HG03025 (cell line): ENCODE measurements at regions not wholly inside any gene's neighbourhood (a gene's known extent, or its start where the extent isn't known, plus 50 kb on each side); places are given as distances from the start of the nearest gene placed in this dataset.

Experiments used
- ATAC-seq: cut with Tn5 transposase; IDR thresholded peaks from one replicate; pipeline ENCODE4 v1.9.1; 2021; ENCODE audit warnings: mild to moderate bottlenecking, moderate library complexity; ENCODE audit not compliant: unreplicated experiment, low FRiP score

DNA sequence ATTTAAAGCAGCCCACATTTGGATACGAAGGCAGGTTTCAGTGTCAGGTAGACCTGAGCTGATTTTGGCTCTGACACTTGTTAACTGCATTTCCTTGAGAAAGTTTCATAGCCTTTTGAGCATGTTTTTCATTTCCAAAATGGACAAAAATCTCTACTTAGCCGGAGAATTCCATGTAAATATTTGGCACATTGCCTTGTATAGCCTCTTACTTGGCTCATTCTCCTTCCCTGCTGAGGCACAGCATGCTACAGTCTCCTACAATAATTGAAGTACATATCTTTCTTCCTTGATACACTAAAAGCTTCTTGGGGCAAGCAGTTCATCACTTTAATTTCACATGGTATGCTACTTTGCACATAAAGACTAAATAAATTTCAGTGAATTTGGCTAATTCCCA lies 772.2 kb upstream of the CHAC2 start:
- ATAC-seq = no peak

GRCh38 chr2:52976143-52976949 lies 791.3 kb upstream of the CHAC2 start:
- no peak for ATAC-seq

DNA sequence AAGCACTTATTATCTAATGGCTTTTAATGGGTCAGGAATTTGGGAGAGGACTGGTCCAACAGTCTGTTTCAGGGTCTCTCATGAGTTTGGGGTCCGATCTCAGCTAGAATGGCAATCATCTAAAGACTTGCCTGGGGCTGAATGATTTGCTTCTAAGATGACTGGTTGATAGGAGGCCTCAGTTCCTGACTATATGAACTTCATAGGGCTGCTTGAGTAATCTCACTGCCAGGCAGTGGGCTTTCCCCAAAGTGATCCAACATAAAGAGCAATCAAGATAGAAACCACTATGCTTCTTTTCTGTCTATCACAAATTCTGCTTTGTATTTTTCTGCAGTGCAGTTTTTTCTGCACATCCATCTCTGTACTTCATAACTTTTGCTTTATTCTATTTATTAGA lies 793.5 kb upstream of the CHAC2 start:
- no peak for ATAC-seq

DNA sequence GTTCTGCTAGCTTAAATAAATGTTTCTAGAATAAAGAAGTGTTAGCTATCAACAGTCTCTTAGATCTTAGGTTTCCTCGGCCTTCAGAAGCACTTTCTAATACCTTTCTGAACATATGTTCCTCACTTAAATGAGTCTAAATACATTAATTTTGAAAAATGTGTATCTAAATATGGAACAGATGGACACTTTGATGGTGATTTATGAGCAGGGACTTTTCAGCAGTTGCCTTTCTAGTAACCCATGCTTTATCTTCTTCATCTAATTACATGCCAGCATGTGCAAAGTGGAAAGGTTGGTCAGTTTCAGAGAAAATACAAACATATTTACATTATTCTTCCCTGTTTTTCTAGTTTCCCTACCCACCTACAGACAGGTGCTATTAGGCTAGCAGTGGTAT lies 797.0 kb upstream of the CHAC2 start:
- no peak for ATAC-seq

- ATAC-seq = no peak
These were observed 799.6 kb upstream of the CHAC2 start for GRCh38 chr2:52968043-52968442.

DNA sequence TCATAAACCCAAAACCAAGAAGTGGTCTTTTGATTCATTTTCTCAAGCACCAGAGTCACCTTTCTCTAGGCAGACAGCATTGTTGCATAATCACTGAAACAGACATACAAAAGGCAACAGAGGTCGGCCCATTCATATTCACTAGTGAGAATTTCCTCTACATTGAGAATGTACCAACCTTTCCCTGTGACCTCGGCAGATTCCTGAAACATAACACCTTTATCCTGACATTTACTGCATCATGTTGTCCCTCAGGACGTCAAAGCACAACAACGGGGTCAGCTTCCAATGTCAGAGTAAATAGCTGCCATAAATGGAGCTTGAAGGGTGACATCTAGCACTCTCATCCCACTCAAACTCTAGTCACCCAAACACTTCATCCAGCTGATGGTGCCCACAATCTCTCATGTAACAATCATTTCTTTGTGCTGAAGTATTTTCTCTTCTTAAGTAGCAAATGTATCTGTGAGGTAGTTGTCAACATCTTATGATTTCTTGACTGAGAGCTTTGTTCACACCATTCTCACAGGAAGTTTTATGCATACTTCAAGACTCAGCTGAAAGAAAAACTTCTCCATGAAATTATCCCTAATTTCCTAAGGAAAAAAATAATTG lies 802.6 kb upstream of the CHAC2 start:
- no peak for ATAC-seq

DNA sequence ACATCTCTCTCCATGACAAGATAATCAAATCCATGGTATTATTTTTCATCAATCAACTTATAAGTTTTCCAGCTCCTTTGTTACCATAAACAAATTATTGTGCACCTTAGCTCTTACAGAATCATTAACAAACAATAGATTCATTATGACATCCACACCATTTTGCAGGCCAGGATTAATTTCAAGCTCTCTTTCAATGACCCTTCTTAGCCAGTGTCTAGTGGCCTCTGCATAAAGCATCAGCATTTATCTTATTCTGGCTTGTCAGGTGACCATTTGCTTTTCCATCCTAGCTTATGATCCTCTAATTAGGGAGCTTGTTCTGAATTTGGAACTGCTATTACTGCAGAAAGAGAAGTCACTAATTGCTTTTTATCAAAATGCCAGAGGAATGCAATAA lies 806.2 kb upstream of the CHAC2 start:
- ATAC-seq = no peak

DNA sequence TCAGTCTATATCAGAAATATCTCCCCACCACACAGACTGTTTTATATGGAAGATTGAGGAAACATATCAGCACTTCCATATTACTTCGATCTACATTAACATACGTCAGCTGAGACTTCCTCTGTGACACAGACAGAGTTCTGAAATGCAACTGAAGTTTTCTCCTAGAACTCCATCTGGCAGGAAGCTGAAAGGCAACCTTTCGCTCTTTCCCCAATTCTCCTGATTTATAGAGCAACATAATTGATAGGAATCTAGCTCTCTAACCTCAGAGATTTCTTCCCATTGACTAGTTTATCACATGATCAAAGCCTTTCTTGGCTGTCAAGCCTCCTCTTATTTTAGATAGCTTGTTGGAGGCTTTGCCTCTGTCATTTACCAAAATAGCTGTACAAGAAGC lies 806.7 kb upstream of the CHAC2 start:
- ATAC-seq = no peak

GRCh38 chr2:52959801-52960200 lies 807.8 kb upstream of the CHAC2 start:
- ATAC-seq = no peak

DNA sequence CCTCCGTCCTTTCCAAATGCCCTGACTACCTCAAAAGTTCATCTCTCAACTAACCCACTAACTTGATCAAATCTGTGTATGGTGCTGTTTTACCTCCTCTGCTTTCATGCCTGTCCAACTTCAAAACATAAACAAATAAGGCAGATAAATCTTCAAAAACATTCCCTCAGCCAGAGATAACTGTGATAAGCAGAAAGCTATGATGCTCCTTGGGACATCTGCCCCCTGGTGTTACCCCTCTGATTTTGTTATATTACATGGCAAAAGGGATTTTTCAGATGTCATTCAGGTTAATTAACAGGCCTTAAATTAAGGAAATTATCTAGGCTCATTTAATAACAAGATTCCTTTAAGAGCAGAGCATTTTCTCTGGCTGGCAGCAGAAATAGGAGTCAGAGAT lies 810.8 kb upstream of the CHAC2 start:
- no peak for ATAC-seq

DNA sequence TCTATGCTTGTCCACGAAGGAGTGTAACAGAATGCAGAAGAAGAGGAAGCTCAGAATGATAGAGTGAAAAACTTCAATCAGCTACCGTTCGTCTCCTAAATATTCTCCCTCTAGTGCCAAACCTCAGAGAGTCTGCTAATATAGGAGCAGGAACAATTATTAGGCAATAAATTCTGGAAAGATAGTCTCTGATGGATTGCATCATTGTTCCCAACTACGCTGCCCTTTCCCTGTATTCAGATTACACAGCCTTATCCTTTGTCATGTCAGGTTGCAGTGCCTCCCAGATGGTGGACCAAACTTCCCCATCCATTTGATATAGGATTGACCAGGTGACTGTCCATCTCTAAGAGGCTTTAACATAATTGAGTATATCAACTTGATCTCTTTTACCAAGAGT lies 811.5 kb upstream of the CHAC2 start:
- ATAC-seq = no peak

GRCh38 chr2:52955079-52955478 lies 812.5 kb upstream of the CHAC2 start:
- no peak for ATAC-seq

- ATAC-seq = no peak
These were observed 827.5 kb upstream of the CHAC2 start for GRCh38 chr2:52940101-52940500.

DNA sequence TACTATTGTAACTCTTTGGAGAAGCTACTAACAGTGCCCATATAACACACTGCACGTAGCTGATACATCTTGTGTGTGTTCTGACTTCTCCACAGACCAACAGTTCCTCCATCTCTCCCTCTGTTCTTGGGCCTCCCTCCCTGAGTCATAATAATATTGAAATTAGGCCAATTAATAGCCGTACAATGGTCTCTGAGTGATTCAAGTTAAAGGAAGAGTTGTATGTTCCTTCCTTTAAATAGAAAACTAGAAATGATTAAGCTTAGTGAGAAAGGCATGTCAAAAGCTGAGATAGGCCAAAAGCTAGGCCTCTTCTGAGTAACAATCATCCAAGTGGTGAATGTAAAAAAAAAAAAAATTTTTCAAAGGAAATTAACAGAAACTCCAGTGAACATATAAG lies 828.4 kb upstream of the CHAC2 start:
- no peak for ATAC-seq

DNA sequence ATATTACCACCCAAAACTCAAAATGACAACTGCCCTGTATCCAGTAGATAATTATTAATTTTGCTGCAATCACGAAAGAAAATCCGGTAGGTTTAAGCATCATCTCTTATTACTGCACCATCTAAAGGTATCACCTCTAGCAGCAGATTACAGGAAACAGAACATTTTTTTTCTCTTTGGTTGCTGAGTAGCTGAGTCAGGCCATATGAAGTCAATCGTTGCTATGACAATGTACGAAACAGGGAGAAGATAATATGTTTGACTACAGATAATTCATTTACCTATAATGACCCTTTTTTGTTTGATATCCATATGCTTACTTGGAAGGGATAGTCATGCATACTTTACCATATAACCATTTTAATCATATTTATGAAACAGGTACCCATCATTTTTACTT lies 831.6 kb upstream of the CHAC2 start:
- no peak for ATAC-seq

- ATAC-seq = no peak
These were observed 832.5 kb upstream of the CHAC2 start for GRCh38 chr2:52934920-52935640.

- no peak for ATAC-seq
These were observed 833.2 kb upstream of the CHAC2 start for GRCh38 chr2:52934323-52934898.

DNA sequence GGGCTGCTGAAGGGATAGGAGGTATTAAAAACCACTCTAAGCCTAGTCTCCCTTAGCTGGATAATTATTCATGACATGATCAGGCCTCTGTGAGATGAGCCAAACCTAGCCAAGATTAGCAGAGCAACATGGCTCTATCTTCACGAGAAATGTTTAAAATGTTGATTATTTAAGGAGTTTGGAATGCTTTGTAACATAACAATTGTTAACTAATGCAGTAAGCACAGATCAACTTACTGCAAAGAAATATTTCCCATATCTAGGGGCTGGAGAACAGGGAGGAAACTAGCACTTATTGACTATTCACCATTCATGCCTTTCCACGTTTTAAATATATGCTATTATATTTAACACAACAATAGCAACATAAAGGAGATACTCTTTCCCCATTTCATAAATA lies 833.7 kb upstream of the CHAC2 start:
- no peak for ATAC-seq

GRCh38 chr2:52931660-52932059 lies 835.9 kb upstream of the CHAC2 start:
- no peak for ATAC-seq

DNA sequence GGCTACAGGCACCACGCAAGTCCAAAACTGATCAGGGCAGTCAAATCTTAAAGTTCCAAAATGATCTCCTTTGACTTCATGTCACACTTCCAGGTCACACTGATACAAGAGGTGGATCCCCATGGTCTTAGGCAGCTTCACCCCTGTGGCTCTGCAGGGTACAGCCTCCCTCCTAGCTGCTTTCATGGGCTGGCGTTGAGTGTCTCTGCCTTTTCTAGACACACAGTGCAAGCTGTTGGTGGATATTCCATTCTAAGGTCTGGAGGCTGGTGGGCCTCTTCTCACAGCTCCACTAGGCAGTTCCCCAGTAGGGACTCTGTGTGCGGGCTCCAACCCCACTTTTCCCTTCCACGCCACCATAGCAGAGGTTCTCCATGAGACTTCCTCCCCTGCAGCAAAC lies 838.2 kb upstream of the CHAC2 start:
- ATAC-seq = no peak

GRCh38 chr2:52919673-52920072 lies 847.9 kb upstream of the CHAC2 start:
- no peak for ATAC-seq
